Testis (tissue), 2 donors: ENCODE measurements at regions not wholly inside any gene's neighbourhood (a gene's known extent, or its start where the extent isn't known, plus 50 kb on each side); places are given as distances from the start of the nearest gene placed in this dataset.

Experiments
- CTCF ChIP-seq, 3 experiments: fragments of 450-650 bp in 2 of 3; fragments of 200-600 bp in 1 of 3; sonication (generic) in 1 of 3; IDR thresholded peaks; one replicate each; pipeline ENCODE4 v1.5.1; 2016 to 2019; ENCODE audit warnings: antibody characterized with exemption in 3 of 3, mild to moderate bottlenecking in 2 of 3, moderate library complexity in 1 of 3
- POLR2A ChIP-seq: fragments of 450-650 bp; IDR thresholded peaks from one replicate; pipeline ENCODE4 v1.6.1; 2017; ENCODE audit warnings: antibody characterized with exemption, mild to moderate bottlenecking, moderate library complexity

- TF ChIP-seq CTCF (IDR thresholded peaks at IDR 0.05) (no peak), POLR2A (no peak)
Observed at GRCh38 chr11:92383430-92383829, 158.8 kb downstream of the FAT3 start.
